A673 (cell line): ENCODE measurements at regions not wholly inside any gene's neighbourhood (a gene's known extent, or its start where the extent isn't known, plus 50 kb on each side); places are given as distances from the start of the nearest gene placed in this dataset.

Experiments used
- EZH2 ChIP-seq: fragments of 200-600 bp; sonication (generic); IDR thresholded peaks from 2 replicates; pipeline ENCODE4 v1.6.1; 2017; ENCODE audit warnings: borderline replicate concordance, low read depth, mild to moderate bottlenecking, mixed read lengths, antibody characterized with exemption, low read length; ENCODE audit not compliant: poor library complexity, severe bottlenecking
- TF ChIP-seq, protein P1 (sequence below): fragments of 300-800, 200-600 bp; sonication (generic); conservative IDR thresholded peaks from 2 replicates; pipeline ENCODE4 v1.5.1; 2017; ENCODE audit warnings: low read depth, mild to moderate bottlenecking, antibody characterized with exemption, low read length, moderate library complexity, mixed read lengths

DNA sequence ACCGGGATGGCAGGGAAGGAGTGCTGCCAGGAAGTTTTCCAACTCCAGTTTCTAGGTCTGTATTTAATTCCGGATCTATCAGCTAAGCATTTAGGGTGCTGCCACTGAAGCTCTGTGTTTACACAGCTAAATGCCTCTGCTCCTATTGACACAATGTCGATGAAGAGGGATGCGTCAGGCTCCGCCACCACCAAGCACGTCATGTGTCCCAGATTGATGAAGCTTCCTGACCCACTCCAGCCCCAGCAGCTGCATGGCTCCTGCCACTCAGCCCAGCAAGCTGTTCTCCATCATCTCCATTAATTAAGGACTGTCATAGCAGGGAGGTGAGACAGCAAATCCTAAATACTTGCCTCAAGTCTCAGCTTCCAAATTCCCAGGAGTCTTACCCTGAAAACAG is 435.2 kb upstream of the ZNF507 start:
- TF ChIP-seq, protein P1, sequence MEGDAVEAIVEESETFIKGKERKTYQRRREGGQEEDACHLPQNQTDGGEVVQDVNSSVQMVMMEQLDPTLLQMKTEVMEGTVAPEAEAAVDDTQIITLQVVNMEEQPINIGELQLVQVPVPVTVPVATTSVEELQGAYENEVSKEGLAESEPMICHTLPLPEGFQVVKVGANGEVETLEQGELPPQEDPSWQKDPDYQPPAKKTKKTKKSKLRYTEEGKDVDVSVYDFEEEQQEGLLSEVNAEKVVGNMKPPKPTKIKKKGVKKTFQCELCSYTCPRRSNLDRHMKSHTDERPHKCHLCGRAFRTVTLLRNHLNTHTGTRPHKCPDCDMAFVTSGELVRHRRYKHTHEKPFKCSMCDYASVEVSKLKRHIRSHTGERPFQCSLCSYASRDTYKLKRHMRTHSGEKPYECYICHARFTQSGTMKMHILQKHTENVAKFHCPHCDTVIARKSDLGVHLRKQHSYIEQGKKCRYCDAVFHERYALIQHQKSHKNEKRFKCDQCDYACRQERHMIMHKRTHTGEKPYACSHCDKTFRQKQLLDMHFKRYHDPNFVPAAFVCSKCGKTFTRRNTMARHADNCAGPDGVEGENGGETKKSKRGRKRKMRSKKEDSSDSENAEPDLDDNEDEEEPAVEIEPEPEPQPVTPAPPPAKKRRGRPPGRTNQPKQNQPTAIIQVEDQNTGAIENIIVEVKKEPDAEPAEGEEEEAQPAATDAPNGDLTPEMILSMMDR, result no peak
- TF ChIP-seq EZH2, result no peak
